ENCODE measurements at regions not wholly inside any gene's neighbourhood (a gene's known extent, or its start where the extent isn't known, plus 50 kb on each side); places are given as distances from the start of the nearest gene placed in this dataset.

GRCh38 chr1:199696225-199696624 is 331.3 kb upstream of the NR5A2 start:
- no peak for DNase-seq (ENCODE audit: low read depth)

GRCh38 chr1:199698222-199698621 is 329.3 kb upstream of the NR5A2 start:
- no peak for DNase-seq (ENCODE audit: low read depth)

DNA sequence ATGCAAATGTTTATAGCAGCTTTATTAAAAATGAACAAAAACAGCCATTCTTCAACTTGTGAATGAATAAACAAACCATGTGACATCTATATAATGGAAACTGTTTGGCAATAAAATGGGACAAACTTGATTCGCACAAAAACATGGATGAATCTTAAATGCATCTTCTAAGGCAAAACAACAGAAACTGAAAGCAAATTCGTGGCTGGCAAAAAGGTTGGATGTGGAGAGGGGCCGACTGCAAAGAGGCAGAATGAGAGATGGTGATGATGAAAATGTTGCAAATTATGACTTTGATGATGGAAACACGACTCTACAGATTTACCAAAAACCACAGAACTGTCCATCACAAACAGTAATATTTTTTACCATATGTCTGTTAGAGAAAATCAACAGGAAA is 327.0 kb upstream of the NR5A2 start:
- no peak for DNase-seq (ENCODE audit: low read depth)

DNA sequence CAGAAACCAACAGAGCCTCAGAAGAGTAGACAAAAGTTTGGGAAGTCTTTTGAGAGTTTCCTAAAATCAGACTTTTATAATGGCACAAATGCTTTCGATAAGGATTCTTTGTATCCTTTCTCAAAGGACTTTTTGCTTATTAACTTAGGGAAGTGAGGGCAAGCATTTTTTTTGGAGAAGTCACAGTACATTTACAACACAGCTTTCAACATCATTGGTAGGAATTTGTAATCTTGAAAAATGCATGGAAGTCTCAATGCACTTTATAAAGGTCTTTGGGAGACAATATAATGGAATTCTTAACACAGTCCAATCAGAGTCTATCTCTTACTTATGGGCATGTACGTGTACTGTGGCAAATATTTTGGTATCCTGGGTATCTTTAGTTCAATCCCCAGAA is 325.8 kb upstream of the NR5A2 start:
- no peak for DNase-seq (ENCODE audit: low read depth)

GRCh38 chr1:199704231-199704630 is 323.3 kb upstream of the NR5A2 start:
- DNase-seq (ENCODE audit: low read depth) = no peak

- no peak for DNase-seq (ENCODE audit: low read depth)
Measured at GRCh38 chr1:199705825-199706224, 321.7 kb upstream of the NR5A2 start.

DNA sequence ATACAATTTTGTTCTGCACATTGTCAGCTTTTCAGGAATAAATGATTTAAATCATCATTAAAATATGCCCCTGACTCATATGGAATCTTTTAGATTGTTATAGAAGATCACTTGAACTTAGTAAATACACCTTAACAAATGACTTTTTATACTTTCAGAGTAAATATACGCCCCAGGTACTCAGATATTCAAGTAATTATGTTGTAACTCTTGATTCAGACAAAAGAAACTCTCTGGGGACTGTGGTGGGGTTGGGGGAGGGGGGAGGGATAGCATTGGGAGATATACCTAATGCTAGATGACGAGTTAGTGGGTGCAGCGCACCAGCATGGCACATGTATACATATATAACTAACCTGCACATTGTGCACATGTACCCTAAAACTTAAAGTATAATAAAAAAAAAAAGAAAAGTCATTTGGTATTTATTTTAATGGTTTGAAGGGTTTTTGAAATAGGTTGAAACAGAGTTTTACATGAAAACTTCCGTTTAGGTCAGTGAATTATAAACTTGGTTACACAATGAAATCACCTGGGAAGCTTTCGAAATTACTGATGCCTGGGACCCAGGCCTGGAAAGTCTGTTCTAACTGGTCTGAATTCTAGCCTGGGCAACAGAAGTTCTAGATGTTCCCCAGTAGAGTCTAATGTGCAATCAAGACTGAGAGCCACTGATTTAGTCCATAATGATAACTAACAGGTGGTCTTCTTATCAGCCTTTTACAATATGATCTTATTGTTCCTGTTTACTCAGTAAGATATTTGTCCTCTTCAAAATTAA is 320.5 kb upstream of the NR5A2 start:
- DNase-seq (ENCODE audit: low read depth) = no peak

- no peak for DNase-seq (ENCODE audit: low read depth)
Measured at GRCh38 chr1:199710974-199711373, 316.5 kb upstream of the NR5A2 start.

DNA sequence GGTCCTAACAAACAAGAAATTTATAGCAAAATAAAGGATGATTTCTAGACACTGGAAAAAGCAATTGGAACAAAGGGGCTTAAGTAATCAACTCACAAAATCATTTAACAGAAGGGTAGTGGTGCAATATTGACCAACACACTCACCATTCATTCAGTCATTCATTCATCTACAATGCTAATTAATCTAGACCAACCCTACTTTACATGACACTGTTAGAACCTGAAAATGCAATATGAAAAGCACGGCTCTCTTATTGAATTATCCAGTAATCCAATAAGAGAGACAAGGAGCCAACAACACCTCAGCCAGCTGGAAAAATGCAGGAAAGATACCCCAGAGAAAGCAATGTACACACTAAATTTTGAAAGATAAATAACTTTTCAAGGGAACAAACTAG is 310.8 kb upstream of the NR5A2 start:
- no peak for DNase-seq (ENCODE audit: low read depth)

DNA sequence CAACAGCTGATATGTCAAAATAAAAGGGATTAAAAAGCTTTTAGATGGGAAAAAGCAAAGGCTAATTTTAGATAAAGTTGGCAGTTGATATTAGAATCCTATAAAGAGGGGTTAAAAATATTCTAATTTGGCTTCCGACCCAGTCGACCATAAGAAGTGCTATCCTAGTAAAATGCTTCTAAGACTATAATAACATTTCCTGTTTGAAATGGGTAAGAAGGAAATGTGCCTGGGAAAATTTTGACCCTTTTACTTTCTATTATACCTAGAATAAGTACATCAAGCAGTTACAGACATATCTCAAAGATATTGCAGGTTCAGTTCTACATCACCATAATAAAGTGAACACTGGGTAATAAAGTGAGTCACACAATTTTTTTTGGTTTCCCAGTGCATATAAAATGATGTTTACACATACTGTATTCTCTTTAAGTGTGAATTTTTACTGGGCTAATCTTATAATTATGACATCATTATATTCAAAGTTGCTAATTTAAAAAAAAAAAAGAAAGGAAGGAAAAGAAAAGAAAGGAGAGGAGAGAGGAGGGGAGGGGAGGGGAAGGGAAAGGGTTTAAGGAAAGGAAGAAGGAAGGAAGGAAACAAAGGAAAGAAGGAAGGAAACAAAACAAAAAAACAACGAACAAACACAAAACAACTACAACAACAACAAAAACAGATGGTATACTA is 308.2 kb upstream of the NR5A2 start:
- DNase-seq (ENCODE audit: low read depth) = no peak

DNA sequence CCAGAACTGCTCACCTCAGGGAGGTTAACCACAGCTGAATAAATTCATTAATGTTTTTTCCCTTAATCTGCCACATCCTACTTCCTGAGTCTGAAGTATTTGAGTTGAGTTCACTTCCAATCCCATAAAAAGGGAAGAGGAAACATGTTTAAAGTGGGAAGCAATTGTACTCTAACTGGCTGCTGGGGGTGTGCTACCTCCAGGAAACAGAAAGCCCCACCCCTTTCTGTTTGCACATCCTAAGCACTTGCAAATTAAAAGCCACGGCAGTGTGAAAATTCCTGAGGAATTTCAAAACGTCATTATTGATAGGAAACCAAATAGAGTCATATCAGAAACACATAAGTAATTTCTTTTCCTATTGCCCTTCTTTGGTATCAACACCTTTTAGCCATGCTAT is 307.0 kb upstream of the NR5A2 start:
- no peak for DNase-seq (ENCODE audit: low read depth)

DNA sequence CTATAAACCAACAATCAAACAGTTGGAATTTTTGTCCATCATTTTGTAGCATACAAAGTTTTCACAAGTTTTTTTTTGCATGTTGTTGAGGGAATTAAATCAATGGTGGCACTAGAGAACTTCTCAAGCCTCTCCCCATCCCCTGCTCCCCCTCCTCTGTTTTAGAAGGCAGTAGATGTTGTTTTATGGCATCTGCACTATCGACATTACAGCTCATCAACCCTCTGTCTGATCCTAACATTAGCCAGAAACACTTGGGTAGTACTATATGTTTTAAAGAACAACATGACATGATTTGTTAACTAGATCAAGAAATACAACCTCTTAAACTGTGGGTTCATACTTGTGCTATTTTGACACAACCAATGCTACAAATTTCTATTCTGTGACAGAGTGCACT is 306.5 kb upstream of the NR5A2 start:
- DNase-seq (ENCODE audit: low read depth) = no peak

DNA sequence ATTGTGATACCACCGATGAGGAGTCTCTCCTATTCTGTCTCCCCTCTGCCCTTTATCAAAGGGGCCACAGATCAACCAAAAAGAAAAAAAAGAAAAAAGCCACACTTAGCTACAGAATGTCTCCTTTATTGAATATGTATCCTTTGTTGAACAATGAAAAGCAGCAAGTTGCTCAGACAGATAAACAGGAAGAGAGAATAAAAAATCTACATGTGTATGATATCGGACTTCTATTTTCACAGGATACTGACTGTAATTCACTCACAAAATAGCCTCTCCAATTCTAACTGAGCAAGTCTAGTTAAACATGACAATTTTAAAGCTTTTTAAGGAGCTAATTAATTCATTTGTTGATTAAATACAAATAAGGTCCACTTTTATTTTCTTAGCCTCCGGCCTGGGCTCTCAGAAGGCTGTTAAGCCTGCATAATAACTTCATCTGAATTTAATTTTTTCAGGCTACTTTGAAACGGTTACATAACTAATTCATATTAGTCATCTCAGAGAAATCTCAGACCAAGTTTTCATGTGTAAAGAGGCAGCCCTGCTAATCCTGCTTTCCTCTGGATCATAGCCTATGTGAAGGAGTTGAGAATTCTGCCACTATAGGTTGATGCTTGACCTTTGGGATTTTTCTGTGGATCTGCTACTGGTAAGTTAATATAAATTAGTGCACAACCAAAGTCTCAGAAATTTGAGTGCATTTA is 304.1 kb upstream of the NR5A2 start:
- DNase-seq (ENCODE audit: low read depth) = no peak

DNA sequence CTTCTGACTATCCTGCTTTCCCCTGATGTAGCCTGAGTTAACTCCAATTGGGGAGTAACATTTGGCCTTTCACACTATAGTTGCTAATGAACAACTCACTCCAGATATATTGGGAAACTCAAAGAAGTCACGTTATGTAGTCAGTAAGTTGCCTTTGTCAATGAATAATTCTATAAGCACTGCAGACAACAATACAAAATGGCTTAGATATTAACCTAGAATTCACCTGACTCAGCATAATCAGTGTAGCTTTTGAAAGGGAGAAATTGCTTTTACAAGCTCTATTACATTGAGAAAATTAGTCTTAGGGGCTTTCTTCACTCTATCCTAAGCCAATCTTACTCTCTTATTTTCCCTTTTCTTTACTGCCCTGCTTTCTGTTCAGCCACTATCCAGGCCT is 303.5 kb upstream of the NR5A2 start:
- no peak for DNase-seq (ENCODE audit: low read depth)

- DNase-seq (ENCODE audit: low read depth) = no peak
Measured at GRCh38 chr1:199725002-199725565, 302.4 kb upstream of the NR5A2 start.

GRCh38 chr1:199727682-199728081 is 299.8 kb upstream of the NR5A2 start:
- DNase-seq (ENCODE audit: low read depth) = no peak

DNA sequence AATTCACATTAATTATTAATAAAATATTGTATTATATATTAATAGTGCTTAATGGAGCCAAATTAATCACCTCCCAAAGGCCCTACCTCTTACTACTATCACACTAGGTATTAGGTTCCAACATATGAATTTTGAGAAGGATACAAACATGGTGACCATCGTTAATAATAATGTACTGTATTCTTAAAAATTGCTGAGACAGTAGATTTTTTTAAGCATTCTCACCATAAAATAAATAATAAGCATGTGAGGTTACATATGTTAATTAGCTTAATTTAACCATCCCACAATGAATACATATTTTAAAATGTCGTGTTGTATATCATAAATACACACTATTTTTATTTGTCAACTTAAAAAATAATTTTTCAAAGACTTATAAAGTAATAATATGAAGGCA is 299.2 kb upstream of the NR5A2 start:
- DNase-seq (ENCODE audit: low read depth) = no peak

DNA sequence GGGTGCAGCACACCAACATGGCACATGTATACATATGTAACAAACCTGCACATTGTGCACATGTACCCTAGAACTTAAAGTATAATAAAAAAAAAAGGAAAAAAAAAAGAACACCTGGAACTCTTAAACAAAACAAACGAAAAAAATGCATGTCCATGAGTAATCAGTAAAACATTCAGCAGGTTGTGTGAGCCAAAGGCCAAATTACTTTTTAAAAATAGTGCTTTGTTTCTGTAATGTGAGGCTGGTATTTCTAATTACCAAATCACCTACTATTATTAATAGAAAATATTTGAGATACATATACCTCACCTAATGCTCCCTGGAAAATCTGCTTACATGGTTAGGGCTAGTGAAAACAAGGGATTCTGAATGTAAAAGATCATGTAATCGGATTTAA is 294.4 kb upstream of the NR5A2 start:
- no peak for DNase-seq (ENCODE audit: low read depth)

GRCh38 chr1:199734186-199734585 is 293.3 kb upstream of the NR5A2 start:
- DNase-seq (ENCODE audit: low read depth) = no peak

DNA sequence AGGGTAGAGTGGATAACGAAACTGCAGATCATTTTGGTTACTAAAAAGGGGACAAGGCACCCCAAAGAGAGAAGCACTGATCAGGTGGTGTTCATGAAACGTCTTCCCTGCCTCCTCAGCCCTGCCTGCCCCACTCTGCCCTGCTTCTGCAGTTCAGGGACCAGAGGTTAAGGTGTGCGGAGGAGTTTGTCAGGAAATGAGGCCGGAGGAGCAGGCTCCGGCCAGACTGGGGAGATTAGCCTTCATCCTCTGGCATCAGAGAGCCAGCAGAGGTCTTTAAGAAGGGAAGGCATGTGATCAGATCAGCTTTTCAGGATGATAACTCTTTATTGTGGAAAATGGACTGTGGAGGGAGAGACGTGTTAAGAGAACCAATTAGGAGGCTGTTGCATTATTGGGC is 291.9 kb upstream of the NR5A2 start:
- no peak for DNase-seq (ENCODE audit: low read depth)

- DNase-seq (ENCODE audit: low read depth) = no peak
Measured at GRCh38 chr1:199736646-199737045, 290.9 kb upstream of the NR5A2 start.

DNA sequence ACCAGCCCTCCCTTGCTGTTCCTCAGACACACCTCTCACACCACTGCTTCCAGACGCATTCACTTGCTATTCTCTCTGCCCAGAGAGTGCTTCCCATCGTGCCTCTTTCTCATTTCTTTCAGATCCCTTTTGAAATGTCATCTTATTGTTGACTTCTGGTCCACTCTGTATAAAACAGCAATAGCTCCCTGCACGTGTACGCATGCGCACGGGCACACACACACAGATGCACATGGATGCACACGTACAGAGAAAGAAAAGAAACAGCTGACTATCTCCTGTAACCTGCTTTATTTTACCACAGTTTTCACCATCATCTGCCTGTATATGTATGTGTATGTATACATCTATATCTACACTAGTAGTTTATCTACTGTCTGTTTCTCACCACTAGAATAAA is 285.9 kb upstream of the NR5A2 start:
- no peak for DNase-seq (ENCODE audit: low read depth)

- no peak for DNase-seq (ENCODE audit: low read depth)
Measured at GRCh38 chr1:199742547-199742946, 285.0 kb upstream of the NR5A2 start.
